GM23248 (cell line): ENCODE measurements at regions not wholly inside any gene's neighbourhood (a gene's known extent, or its start where the extent isn't known, plus 50 kb on each side); places are given as distances from the start of the nearest gene placed in this dataset.

Experiments
- DNase-seq: peaks from one replicate; pipeline ENCODE4 v3.0.0-alpha.2; 2015
- H2AFZ ChIP-seq: fragments of 200-600 bp; sonication (generic); 2 replicates; pipeline ENCODE4 v1.6.1; 2016; ENCODE audit warnings: antibody characterized with exemption
- H3F3A ChIP-seq: fragments of 200-600 bp; sonication (generic); 2 replicates; pipeline ENCODE4 v1.6.1; 2016; ENCODE audit warnings: mild to moderate bottlenecking, antibody characterized with exemption, mixed run types; ENCODE audit not compliant: insufficient read depth
- H3K27ac ChIP-seq: fragments of 200-600 bp; sonication (generic); 2 replicates; pipeline ENCODE4 v1.5.1; 2016; ENCODE audit warnings: mild to moderate bottlenecking
- H3K27me3 ChIP-seq: fragments of 200-600 bp; sonication (generic); replicated peaks from 2 replicates; pipeline ENCODE4 v1.6.1; 2016; ENCODE audit warnings: mild to moderate bottlenecking; ENCODE audit not compliant: insufficient read depth
- H3K36me3 ChIP-seq: fragments of 200-600 bp; sonication (generic); 2 replicates; pipeline ENCODE4 v1.6.1; 2016; ENCODE audit warnings: low read depth, mild to moderate bottlenecking
- H3K4me1 ChIP-seq: fragments of 200-600 bp; sonication (generic); 2 replicates; pipeline ENCODE4 v1.6.1; 2016; ENCODE audit warnings: mild to moderate bottlenecking; ENCODE audit not compliant: insufficient read depth
- H3K4me2 ChIP-seq: fragments of 200-600 bp; sonication (generic); one replicate; pipeline ENCODE4 v1.6.1; 2016; ENCODE audit warnings: mild to moderate bottlenecking; ENCODE audit not compliant: unreplicated experiment
- H3K4me3 ChIP-seq: fragments of 200-600 bp; sonication (generic); 2 replicates; pipeline ENCODE4 v1.5.1; 2016; ENCODE audit warnings: mild to moderate bottlenecking
- H3K79me2 ChIP-seq: fragments of 200-600 bp; sonication (generic); 2 replicates; pipeline ENCODE4 v1.6.1; 2016; ENCODE audit warnings: mild to moderate bottlenecking; ENCODE audit not compliant: insufficient read depth
- H3K9ac ChIP-seq: fragments of 200-600 bp; sonication (generic); 2 replicates; pipeline ENCODE4 v1.6.1; 2016; ENCODE audit warnings: mild to moderate bottlenecking
- H3K9me2 ChIP-seq: fragments of 200-600 bp; sonication (generic); 2 replicates; pipeline ENCODE4 v1.6.1; 2016; ENCODE audit warnings: mixed run types, mild to moderate bottlenecking, moderate library complexity; ENCODE audit not compliant: insufficient read depth
- H3K9me3 ChIP-seq: fragments of 200-600 bp; sonication (generic); one replicate; pipeline ENCODE4 v1.6.1; 2017; ENCODE audit warnings: low read depth
- H4K20me1 ChIP-seq: fragments of 200-600 bp; sonication (generic); 2 replicates; pipeline ENCODE4 v1.6.0; 2016; ENCODE audit not compliant: insufficient read depth
- EZH2 ChIP-seq: fragments of 200-600 bp; sonication (generic); IDR thresholded peaks from 2 replicates; pipeline ENCODE4 v1.6.1; 2018; ENCODE audit warnings: antibody characterized with exemption, mild to moderate bottlenecking; ENCODE audit not compliant: insufficient read depth, poor library complexity, severe bottlenecking
- EZH2phosphoT487 ChIP-seq: fragments of 200-600 bp; sonication (generic); IDR thresholded peaks from 2 replicates; pipeline ENCODE4 v1.6.1; 2018; ENCODE audit warnings: antibody characterized with exemption, moderate library complexity, mild to moderate bottlenecking, low read depth; ENCODE audit not compliant: insufficient read depth
- WGBS, 2 experiments: methylation state at CpG; one replicate each; pipeline ENCODE4 v1.1.6; 2015 to 2017; ENCODE audit warnings: low lambda C conversion rate in 2 of 2, low coverage in 1 of 2; ENCODE audit errors: missing lambda C conversion rate in 2 of 2; 5-methylcytosine and 5-hydroxymethylcytosine counted together
- in situ Hi-C: fragments of 300-500 bp; cut with MboI; formaldehyde crosslinking; loops from 2 replicates; pipeline ENCODE4 v1.15.0; 2020

GRCh38 chr1:4587721-4588120 is 66.7 kb upstream of the AJAP1 start:
- H3K4me1 ChIP-seq, result no peaks in the 10 kb centered on the region
- no peak overlapping the region for H3K4me2 ChIP-seq
- WGBS, 2 experiments, result 14 to 20% methylated on average over 6 of the region's 6 CpGs
- H3K9ac ChIP-seq, result no peak overlapping the region
- no peak overlapping the region for H3K27ac ChIP-seq
- H3K36me3 ChIP-seq, result no peaks in the 10 kb centered on the region
- no peak overlapping the region for H3K4me3 ChIP-seq
- H2AFZ ChIP-seq, result no peak overlapping the region
- in situ Hi-C loops, result no loop called here
- no peak for DNase-seq
- H4K20me1 ChIP-seq, result no peaks in the 10 kb centered on the region
- TF ChIP-seq EZH2 (no peak), EZH2phosphoT487 (no peak)
- no peaks in the 10 kb centered on the region for H3K9me3 ChIP-seq
- H3F3A ChIP-seq, result no peaks in the 10 kb centered on the region
- no peaks in the 10 kb centered on the region for H3K79me2 ChIP-seq
- H3K9me2 ChIP-seq, result no peaks in the 10 kb centered on the region
- no peaks in the 10 kb centered on the region for H3K27me3 ChIP-seq

- in situ Hi-C loops, result no loop called here
- H3K9me2 ChIP-seq, result no peaks in the 10 kb centered on the region
- no peak overlapping the region for H3K27ac ChIP-seq
- H2AFZ ChIP-seq, result no peak overlapping the region
- H3K79me2 ChIP-seq, result no peaks in the 10 kb centered on the region
- H4K20me1 ChIP-seq, result no peaks in the 10 kb centered on the region
- no peak for DNase-seq
- H3K9me3 ChIP-seq, result no peaks in the 10 kb centered on the region
- no peak overlapping the region for H3K9ac ChIP-seq
- H3K4me3 ChIP-seq, result no peak overlapping the region
- 9 to 15% methylated on average over 4 of the region's 4 CpGs for WGBS, 2 experiments
- H3K4me2 ChIP-seq, result no peak overlapping the region
- no peaks in the 10 kb centered on the region for H3F3A ChIP-seq
- no peaks in the 10 kb centered on the region for H3K27me3 ChIP-seq
- TF ChIP-seq EZH2 (no peak), EZH2phosphoT487 (no peak)
- no peaks in the 10 kb centered on the region for H3K4me1 ChIP-seq
- no peaks in the 10 kb centered on the region for H3K36me3 ChIP-seq
Measured at GRCh38 chr1:4590756-4591155, 63.7 kb upstream of the AJAP1 start.

- H3K4me3 ChIP-seq, result no peak overlapping the region
- H3K9me2 ChIP-seq, result no peaks in the 10 kb centered on the region
- H3F3A ChIP-seq, result no peaks in the 10 kb centered on the region
- H2AFZ ChIP-seq, result no peak overlapping the region
- DNase-seq, result no peak
- H3K4me1 ChIP-seq, result no peaks in the 10 kb centered on the region
- 42 to 47% methylated on average over 13 of the region's 13 CpGs for WGBS, 2 experiments
- H3K9me3 ChIP-seq, result no peaks in the 10 kb centered on the region
- TF ChIP-seq EZH2phosphoT487 (no peak), EZH2 (no peak)
- no peak overlapping the region for H3K9ac ChIP-seq
- no peaks in the 10 kb centered on the region for H3K36me3 ChIP-seq
- no peaks in the 10 kb centered on the region for H4K20me1 ChIP-seq
- H3K4me2 ChIP-seq, result no peak overlapping the region
- in situ Hi-C loops, result no loop called here
- H3K27me3 ChIP-seq, result no peaks in the 10 kb centered on the region
- no peak overlapping the region for H3K27ac ChIP-seq
- no peaks in the 10 kb centered on the region for H3K79me2 ChIP-seq
Measured at GRCh38 chr1:4591926-4592325, 62.5 kb upstream of the AJAP1 start.

GRCh38 chr1:4593106-4593505 is 61.3 kb upstream of the AJAP1 start:
- TF ChIP-seq EZH2 (no peak), EZH2phosphoT487 (no peak)
- no peaks in the 10 kb centered on the region for H3K9me3 ChIP-seq

GRCh38 chr1:4594286-4594991 is 60.0 kb upstream of the AJAP1 start:
- 23 to 44% methylated on average over 10 to 13 of the region's 13 CpGs for WGBS, 2 experiments
- Histone ChIP-seq H3K79me2 (no peaks in the 10 kb centered on the region), H3F3A (no peaks in the 10 kb centered on the region), H3K9ac (no peak overlapping the region), H3K27ac (no peak overlapping the region), H4K20me1 (no peaks in the 10 kb centered on the region), H3K36me3 (no peaks in the 10 kb centered on the region), H3K4me2 (no peak overlapping the region), H3K9me2 (no peaks in the 10 kb centered on the region), H3K9me3 (no peaks in the 10 kb centered on the region), H2AFZ (no peak overlapping the region), H3K4me1 (no peaks in the 10 kb centered on the region), H3K4me3 (no peak overlapping the region), H3K27me3 (no peaks in the 10 kb centered on the region)
- in situ Hi-C loops, result no loop called here
- TF ChIP-seq EZH2, result no peak
- no peak for TF ChIP-seq EZH2phosphoT487
- DNase-seq, result no peak

More at GRCh38 chr1:4593106-4593505, 61.3 kb upstream of the AJAP1 start:
- H3F3A ChIP-seq, result no peaks in the 10 kb centered on the region
- H2AFZ ChIP-seq, result no peak overlapping the region
- H3K79me2 ChIP-seq, result no peaks in the 10 kb centered on the region
- H3K4me3 ChIP-seq, result no peak overlapping the region
- no peaks in the 10 kb centered on the region for H3K4me1 ChIP-seq
- H4K20me1 ChIP-seq, result no peaks in the 10 kb centered on the region
- no peak for DNase-seq
- H3K27me3 ChIP-seq, result no peaks in the 10 kb centered on the region
- H3K36me3 ChIP-seq, result no peaks in the 10 kb centered on the region
- in situ Hi-C loops, result no loop called here
- WGBS, 2 experiments, result 44 to 47% methylated on average over 7 of the region's 7 CpGs
- H3K27ac ChIP-seq, result no peak overlapping the region
- no peak overlapping the region for H3K4me2 ChIP-seq
- H3K9me2 ChIP-seq, result no peaks in the 10 kb centered on the region
- no peak overlapping the region for H3K9ac ChIP-seq
